ENCODE measurements at regions not wholly inside any gene's neighbourhood (a gene's known extent, or its start where the extent isn't known, plus 50 kb on each side); places are given as distances from the start of the nearest gene placed in this dataset.
"Not testable (repeated sequence)": the region's sequence is repeated elsewhere in the genome, so short reads cannot be mapped to it uniquely, and the experiment has no call there.

- 78 to 100% (median 88%) methylated on average over 1 of the region's 1 CpG for WGBS, 3 donors
- no peak overlapping the region for H3K4me3 ChIP-seq (ENCODE audit: low read depth in 1 of 3, low read length in 3 of 3)
- no peak overlapping the region for H3K27ac ChIP-seq (ENCODE audit: low read depth in 1 of 3, low read length in 2 of 3)
- no peaks in the 10 kb centered on the region for H3K27me3 ChIP-seq (ENCODE audit: control insufficient read depth in 3 of 3, insufficient read depth in 3 of 3, low read length in 3 of 3)
- peaks cover 0 to 15% of the 10 kb centered on the region in 2 donors for H3K9me3 ChIP-seq (ENCODE audit: control insufficient read depth in 2 of 2, insufficient read depth in 1 of 2, low read depth in 1 of 2, low read length in 1 of 2)
- FAIRE-seq, result no peak
- peaks cover 0 to 2% (median 0%) of the 10 kb centered on the region in 3 donors for H3K4me1 ChIP-seq (ENCODE audit: control insufficient read depth in 3 of 3, insufficient read depth in 2 of 3, low read depth in 1 of 3, low read length in 2 of 3)
- no peaks in the 10 kb centered on the region for H3K36me3 ChIP-seq (ENCODE audit: control insufficient read depth in 3 of 3, insufficient read depth in 2 of 3, low read depth in 1 of 3, low read length in 3 of 3)
- DNase-seq, result no peak
These were observed 64.3 kb upstream of the SHANK2 start for GRCh38 chr11:71316701-71317100.

- not testable (repeated sequence) for FAIRE-seq; H3K4me3 ChIP-seq (ENCODE audit: low read depth in 1 of 3, low read length in 3 of 3); H3K27ac ChIP-seq (ENCODE audit: low read depth in 1 of 3, low read length in 2 of 3); H3K36me3 ChIP-seq (ENCODE audit: control insufficient read depth in 3 of 3, insufficient read depth in 2 of 3, low read depth in 1 of 3, low read length in 3 of 3); DNase-seq; H3K27me3 ChIP-seq (ENCODE audit: control insufficient read depth in 3 of 3, insufficient read depth in 3 of 3, low read length in 3 of 3); H3K9me3 ChIP-seq (ENCODE audit: control insufficient read depth in 2 of 2, insufficient read depth in 1 of 2, low read depth in 1 of 2, low read length in 1 of 2); H3K4me1 ChIP-seq (ENCODE audit: control insufficient read depth in 3 of 3, insufficient read depth in 2 of 3, low read depth in 1 of 3, low read length in 2 of 3)
- 63 to 78% (median 75%) methylated on average over 9 of the region's 9 CpGs for WGBS, 3 donors
These were observed 60.2 kb upstream of the SHANK2 start for GRCh38 chr11:71312616-71313015.

- no peak for FAIRE-seq
- DNase-seq, result peak in 1 of 2 donors; percentile 78
- no peaks in the 10 kb centered on the region for H3K36me3 ChIP-seq (ENCODE audit: control insufficient read depth in 3 of 3, insufficient read depth in 2 of 3, low read depth in 1 of 3, low read length in 3 of 3)
- H3K4me3 ChIP-seq (ENCODE audit: low read depth in 1 of 3, low read length in 3 of 3), result no peak overlapping the region
- WGBS, 3 donors, result 15 to 66% (median 30%) methylated on average over 15 of the region's 15 CpGs
- peaks cover 0 to 2% (median 0%) of the 10 kb centered on the region in 3 donors for H3K4me1 ChIP-seq (ENCODE audit: control insufficient read depth in 3 of 3, insufficient read depth in 2 of 3, low read depth in 1 of 3, low read length in 2 of 3)
- H3K27ac ChIP-seq (ENCODE audit: low read depth in 1 of 3, low read length in 2 of 3), result no peak overlapping the region
- H3K27me3 ChIP-seq (ENCODE audit: control insufficient read depth in 3 of 3, insufficient read depth in 3 of 3, low read length in 3 of 3), result no peaks in the 10 kb centered on the region
- peaks cover 0 to 3% of the 10 kb centered on the region in 2 donors for H3K9me3 ChIP-seq (ENCODE audit: control insufficient read depth in 2 of 2, insufficient read depth in 1 of 2, low read depth in 1 of 2, low read length in 1 of 2)
These were observed 59.6 kb upstream of the SHANK2 start for GRCh38 chr11:71311928-71312510.

- no peak for FAIRE-seq
- H3K36me3 ChIP-seq (ENCODE audit: control insufficient read depth in 3 of 3, insufficient read depth in 2 of 3, low read depth in 1 of 3, low read length in 3 of 3), result no peaks in the 10 kb centered on the region
- H3K4me3 ChIP-seq (ENCODE audit: low read depth in 1 of 3, low read length in 3 of 3), result no peak overlapping the region
- peaks cover 0 to 2% (median 0%) of the 10 kb centered on the region in 3 donors for H3K4me1 ChIP-seq (ENCODE audit: control insufficient read depth in 3 of 3, insufficient read depth in 2 of 3, low read depth in 1 of 3, low read length in 2 of 3)
- WGBS, 3 donors, result 51 to 77% (median 64%) methylated on average over 13 of the region's 13 CpGs
- H3K27me3 ChIP-seq (ENCODE audit: control insufficient read depth in 3 of 3, insufficient read depth in 3 of 3, low read length in 3 of 3), result no peaks in the 10 kb centered on the region
- peak; percentile 28 to 42 for DNase-seq
- H3K9me3 ChIP-seq (ENCODE audit: control insufficient read depth in 2 of 2, insufficient read depth in 1 of 2, low read depth in 1 of 2, low read length in 1 of 2), result peaks cover 0 to 3% of the 10 kb centered on the region in 2 donors
- no peak overlapping the region for H3K27ac ChIP-seq (ENCODE audit: low read depth in 1 of 3, low read length in 2 of 3)
These were observed 59.0 kb upstream of the SHANK2 start for GRCh38 chr11:71311176-71311925.

GRCh38 chr11:71310184-71310583 is 57.8 kb upstream of the SHANK2 start:
- WGBS, 3 donors, result 84 to 91% (median 85%) methylated on average over 4 of the region's 4 CpGs
- FAIRE-seq, result no peak
- no peak overlapping the region for H3K27ac ChIP-seq (ENCODE audit: low read depth in 1 of 3, low read length in 2 of 3)

GRCh38 chr11:71309611-71310010 is 57.2 kb upstream of the SHANK2 start:
- Histone ChIP-seq H3K27me3 (ENCODE audit: control insufficient read depth in 3 of 3, insufficient read depth in 3 of 3, low read length in 3 of 3) (no peaks in the 10 kb centered on the region), H3K27ac (ENCODE audit: low read depth in 1 of 3, low read length in 2 of 3) (no peak overlapping the region), H3K4me1 (ENCODE audit: control insufficient read depth in 3 of 3, insufficient read depth in 2 of 3, low read depth in 1 of 3, low read length in 2 of 3) (peaks cover 0 to 2% (median 0%) of the 10 kb centered on the region in 3 donors), H3K36me3 (ENCODE audit: control insufficient read depth in 3 of 3, insufficient read depth in 2 of 3, low read depth in 1 of 3, low read length in 3 of 3) (no peaks in the 10 kb centered on the region), H3K9me3 (ENCODE audit: control insufficient read depth in 2 of 2, insufficient read depth in 1 of 2, low read depth in 1 of 2, low read length in 1 of 2) (peaks cover 0 to 3% of the 10 kb centered on the region in 2 donors), H3K4me3 (ENCODE audit: low read depth in 1 of 3, low read length in 3 of 3) (no peak overlapping the region)
- FAIRE-seq, result no peak
- no peak for DNase-seq
- 89 to 96% (median 91%) methylated on average over 1 of the region's 1 CpG for WGBS, 3 donors

More at GRCh38 chr11:71310184-71310583, 57.8 kb upstream of the SHANK2 start:
- DNase-seq, result no peak
- no peak overlapping the region for H3K4me3 ChIP-seq (ENCODE audit: low read depth in 1 of 3, low read length in 3 of 3)
- peaks cover 0 to 2% (median 0%) of the 10 kb centered on the region in 3 donors for H3K4me1 ChIP-seq (ENCODE audit: control insufficient read depth in 3 of 3, insufficient read depth in 2 of 3, low read depth in 1 of 3, low read length in 2 of 3)
- H3K36me3 ChIP-seq (ENCODE audit: control insufficient read depth in 3 of 3, insufficient read depth in 2 of 3, low read depth in 1 of 3, low read length in 3 of 3), result no peaks in the 10 kb centered on the region
- no peaks in the 10 kb centered on the region for H3K27me3 ChIP-seq (ENCODE audit: control insufficient read depth in 3 of 3, insufficient read depth in 3 of 3, low read length in 3 of 3)
- peaks cover 0 to 3% of the 10 kb centered on the region in 2 donors for H3K9me3 ChIP-seq (ENCODE audit: control insufficient read depth in 2 of 2, insufficient read depth in 1 of 2, low read depth in 1 of 2, low read length in 1 of 2)

- WGBS, 3 donors, result 93 to 96% (median 94%) methylated on average over 7 of the region's 7 CpGs
- Histone ChIP-seq H3K27me3 (ENCODE audit: control insufficient read depth in 3 of 3, insufficient read depth in 3 of 3, low read length in 3 of 3) (no peaks in the 10 kb centered on the region), H3K9me3 (ENCODE audit: control insufficient read depth in 2 of 2, insufficient read depth in 1 of 2, low read depth in 1 of 2, low read length in 1 of 2) (peaks cover 0 to 3% of the 10 kb centered on the region in 2 donors), H3K36me3 (ENCODE audit: control insufficient read depth in 3 of 3, insufficient read depth in 2 of 3, low read depth in 1 of 3, low read length in 3 of 3) (no peaks in the 10 kb centered on the region), H3K4me3 (ENCODE audit: low read depth in 1 of 3, low read length in 3 of 3) (no peak overlapping the region), H3K27ac (ENCODE audit: low read depth in 1 of 3, low read length in 2 of 3) (no peak overlapping the region), H3K4me1 (ENCODE audit: control insufficient read depth in 3 of 3, insufficient read depth in 2 of 3, low read depth in 1 of 3, low read length in 2 of 3) (peaks cover 0 to 2% (median 0%) of the 10 kb centered on the region in 3 donors)
- FAIRE-seq (no peak), DNase-seq (no peak)
These were observed 56.8 kb upstream of the SHANK2 start for GRCh38 chr11:71309181-71309580.

GRCh38 chr11:71307811-71308645 is 55.7 kb upstream of the SHANK2 start:
- Histone ChIP-seq H3K36me3 (ENCODE audit: control insufficient read depth in 3 of 3, insufficient read depth in 2 of 3, low read depth in 1 of 3, low read length in 3 of 3) (no peaks in the 10 kb centered on the region), H3K27me3 (ENCODE audit: control insufficient read depth in 3 of 3, insufficient read depth in 3 of 3, low read length in 3 of 3) (no peaks in the 10 kb centered on the region), H3K27ac (ENCODE audit: low read depth in 1 of 3, low read length in 2 of 3) (no peak overlapping the region), H3K4me3 (ENCODE audit: low read depth in 1 of 3, low read length in 3 of 3) (no peak overlapping the region), H3K4me1 (ENCODE audit: control insufficient read depth in 3 of 3, insufficient read depth in 2 of 3, low read depth in 1 of 3, low read length in 2 of 3) (peaks cover 0 to 2% (median 0%) of the 10 kb centered on the region in 3 donors), H3K9me3 (ENCODE audit: control insufficient read depth in 2 of 2, insufficient read depth in 1 of 2, low read depth in 1 of 2, low read length in 1 of 2) (peaks cover 0 to 3% of the 10 kb centered on the region in 2 donors)
- FAIRE-seq (no peak), DNase-seq (no peak)
- WGBS, 3 donors, result 71 to 78% (median 76%) methylated on average over 5 of the region's 5 CpGs
